H9 (cell line): ENCODE measurements at regions not wholly inside any gene's neighbourhood (a gene's known extent, or its start where the extent isn't known, plus 50 kb on each side); places are given as distances from the start of the nearest gene placed in this dataset.

Experiments used
- DNase-seq: peaks from one replicate; pipeline ENCODE4 v3.0.0-alpha.2; 2017
- H2AFZ ChIP-seq: one replicate; pipeline ENCODE4 v1.6.1; 2013; ENCODE audit warnings: mild to moderate bottlenecking, low read length, control low read depth, moderate library complexity
- H2AK5ac ChIP-seq: 2 replicates; pipeline ENCODE4 v1.6.1; 2013; ENCODE audit warnings: low read length, control low read depth, mixed read lengths; ENCODE audit not compliant: insufficient read length
- H2BK120ac ChIP-seq: one replicate; pipeline ENCODE4 v1.6.1; 2013; ENCODE audit warnings: low read depth, mild to moderate bottlenecking, low read length, control low read depth, inconsistent platforms; ENCODE audit not compliant: poor library complexity, severe bottlenecking
- H2BK12ac ChIP-seq: 2 replicates; pipeline ENCODE4 v1.6.1; 2013; ENCODE audit warnings: low read length, control low read depth, mixed read lengths, low read depth; ENCODE audit not compliant: insufficient read length
- H2BK15ac ChIP-seq: 2 replicates; pipeline ENCODE4 v1.6.1; 2013; ENCODE audit warnings: low read depth, low read length, control low read depth
- H2BK20ac ChIP-seq: one replicate; pipeline ENCODE4 v1.6.1; 2013; ENCODE audit warnings: low read depth, mild to moderate bottlenecking, low read length, control low read depth, inconsistent platforms; ENCODE audit not compliant: poor library complexity, severe bottlenecking
- H2BK5ac ChIP-seq: 2 replicates; pipeline ENCODE4 v1.6.1; 2013; ENCODE audit warnings: low read length, control low read depth, mixed read lengths; ENCODE audit not compliant: insufficient read length
- H3K14ac ChIP-seq: 2 replicates; pipeline ENCODE4 v1.6.1; 2013; ENCODE audit warnings: low read length, control low read depth; ENCODE audit not compliant: insufficient read depth
- H3K18ac ChIP-seq: 2 replicates; pipeline ENCODE4 v1.6.1; 2013; ENCODE audit warnings: low read depth, mild to moderate bottlenecking, mixed read lengths, low read length, control low read depth; ENCODE audit not compliant: insufficient read length
- H3K23ac ChIP-seq: 2 replicates; pipeline ENCODE4 v1.6.1; 2013; ENCODE audit warnings: low read length, control low read depth, mixed read lengths, low read depth; ENCODE audit not compliant: insufficient read length
- H3K23me2 ChIP-seq: 2 replicates; pipeline ENCODE4 v1.6.1; 2013; ENCODE audit warnings: low read depth, mild to moderate bottlenecking, mixed read lengths, low read length, control low read depth; ENCODE audit not compliant: insufficient read length, poor library complexity, severe bottlenecking
- H3K27ac ChIP-seq: 2 replicates; pipeline ENCODE4 v1.5.1; 2013; ENCODE audit warnings: low read length, control low read depth, mixed read lengths, low read depth; ENCODE audit not compliant: insufficient read length
- H3K27me3 ChIP-seq: 2 replicates; pipeline ENCODE4 v1.6.1; 2013; ENCODE audit warnings: low read length, control low read depth, inconsistent platforms; ENCODE audit not compliant: insufficient read depth
- H3K4ac ChIP-seq: 2 replicates; pipeline ENCODE4 v1.6.1; 2013; ENCODE audit warnings: low read depth, mild to moderate bottlenecking, control low read depth, inconsistent platforms, low read length, moderate library complexity
- H3K4me1 ChIP-seq: 2 replicates; pipeline ENCODE4 v1.6.1; 2013; ENCODE audit warnings: low read length, control low read depth, inconsistent platforms; ENCODE audit not compliant: insufficient read depth
- H3K4me2 ChIP-seq: 2 replicates; pipeline ENCODE4 v1.6.1; 2013; ENCODE audit warnings: low read length, control low read depth, mixed read lengths; ENCODE audit not compliant: insufficient read length, insufficient read depth
- H3K56ac ChIP-seq: 2 replicates; pipeline ENCODE4 v1.6.1; 2013; ENCODE audit warnings: low read depth, mild to moderate bottlenecking, mixed read lengths, low read length, control low read depth; ENCODE audit not compliant: insufficient read length
- H3K79me1 ChIP-seq: 2 replicates; pipeline ENCODE4 v1.6.1; 2013; ENCODE audit warnings: low read depth, mild to moderate bottlenecking, moderate library complexity, low read length, control low read depth, inconsistent platforms; ENCODE audit not compliant: insufficient read depth, poor library complexity, severe bottlenecking
- H3K79me2 ChIP-seq: 2 replicates; pipeline ENCODE4 v1.6.1; 2013; ENCODE audit warnings: low read length, control low read depth, inconsistent platforms; ENCODE audit not compliant: insufficient read depth
- H3K9ac ChIP-seq: 2 replicates; pipeline ENCODE4 v1.6.1; 2013; ENCODE audit warnings: low read length, control low read depth, mixed read lengths; ENCODE audit not compliant: insufficient read length; ENCODE audit errors: extremely low read depth
- H3K9me3 ChIP-seq: one replicate; pipeline ENCODE4 v1.6.1; 2013; ENCODE audit warnings: low read depth, low read length, inconsistent platforms; ENCODE audit not compliant: control insufficient read depth
- H3T11ph ChIP-seq: one replicate; pipeline ENCODE4 v1.6.1; 2013; ENCODE audit warnings: mild to moderate bottlenecking, low read length, control low read depth, inconsistent platforms
- H4K20me1 ChIP-seq: one replicate; pipeline ENCODE4 v1.6.1; 2013; ENCODE audit not compliant: control insufficient read depth, insufficient read length, insufficient read depth
- H4K5ac ChIP-seq: 2 replicates; pipeline ENCODE4 v1.6.1; 2013; ENCODE audit warnings: low read depth, mild to moderate bottlenecking, mixed read lengths, low read length, control low read depth; ENCODE audit not compliant: insufficient read length
- H4K8ac ChIP-seq: replicated peaks from 2 replicates; pipeline ENCODE4 v1.6.1; 2013; ENCODE audit warnings: low read length, control low read depth, mixed read lengths, low read depth; ENCODE audit not compliant: insufficient read length
- H4K91ac ChIP-seq: 2 replicates; pipeline ENCODE4 v1.6.1; 2013; ENCODE audit warnings: low read depth, mild to moderate bottlenecking, moderate library complexity, mixed read lengths, low read length, control low read depth; ENCODE audit not compliant: insufficient read length
- H3K27ac Mint-ChIP-seq, 3 experiments: 2 replicates in 2 of 3; 3 replicates in 1 of 3; pipeline ENCODE4 v1.8.0; 2020 to 2021; ENCODE audit warnings: mixed read lengths in 3 of 3, mild to moderate bottlenecking in 1 of 3, moderate library complexity in 1 of 3
- H3K27me3 Mint-ChIP-seq: 2 replicates; pipeline ENCODE4 v1.8.0; 2021; ENCODE audit warnings: low read depth, mild to moderate bottlenecking, moderate library complexity, mixed read lengths
- H3K36me3 Mint-ChIP-seq, 3 experiments: 2 replicates in 2 of 3; 3 replicates in 1 of 3; pipeline ENCODE4 v1.8.0; 2020 to 2021; ENCODE audit warnings: low read depth in 3 of 3, mixed read lengths in 3 of 3; ENCODE audit not compliant: insufficient read depth in 1 of 3
- H3K4me1 Mint-ChIP-seq, 2 experiments: 2 replicates each; pipeline ENCODE4 v1.8.0; 2020; ENCODE audit warnings: mixed read lengths in 2 of 2
- H3K4me3 Mint-ChIP-seq, 2 experiments: 2 replicates in 1 of 2; 3 replicates in 1 of 2; pipeline ENCODE4 v1.8.0; 2020 to 2021; ENCODE audit warnings: mild to moderate bottlenecking in 2 of 2, mixed read lengths in 2 of 2, moderate library complexity in 1 of 2
- H3K9me3 Mint-ChIP-seq, 2 experiments: 2 replicates in 1 of 2; 3 replicates in 1 of 2; pipeline ENCODE4 v1.8.0; 2020; ENCODE audit warnings: mild to moderate bottlenecking in 2 of 2, mixed read lengths in 2 of 2, moderate library complexity in 1 of 2
- WGBS: extraction: QIAGEN DNeasy Blood & Tissue Kit; methylation state at CpG from one replicate; pipeline ENCODE4 v1.1.7; 2013; ENCODE audit warnings: missing lambda C conversion rate, low lambda C conversion rate, mixed read lengths; ENCODE audit not compliant: insufficient read length; ENCODE audit errors: extremely low coverage; 5-methylcytosine and 5-hydroxymethylcytosine counted together
- TF ChIP-seq, protein P1 (sequence below): fragments of 200-600 bp; sonication (generic); conservative IDR thresholded peaks from 3 replicates; pipeline ENCODE4 v1.8.0; 2021; ENCODE audit warnings: antibody characterized with exemption, mild to moderate bottlenecking

GRCh38 chr12:13707829-13708228, 273.6 kb downstream of the GRIN2B start:
- H3K27me3 ChIP-seq, result no peaks in the 10 kb centered on the region
- H4K8ac ChIP-seq, result no peak overlapping the region
- H3K36me3 Mint-ChIP-seq, result 0 out of 7 replicates have a peak, but pooled peaks cover 0 to 1% (median 0%) of the 10 kb centered on the region in 3 experiments
- H3K18ac ChIP-seq, result no peak overlapping the region
- no peak overlapping the region for H3K56ac ChIP-seq
- no peak overlapping the region for H2AK5ac ChIP-seq
- no peaks in the 10 kb centered on the region for H3K9me3 Mint-ChIP-seq
- no peak overlapping the region for H2AFZ ChIP-seq
- no peak overlapping the region for H4K91ac ChIP-seq
- H3K4me3 Mint-ChIP-seq, result no peak overlapping the region
- H4K5ac ChIP-seq, result no peak overlapping the region
- TF ChIP-seq, protein P1, sequence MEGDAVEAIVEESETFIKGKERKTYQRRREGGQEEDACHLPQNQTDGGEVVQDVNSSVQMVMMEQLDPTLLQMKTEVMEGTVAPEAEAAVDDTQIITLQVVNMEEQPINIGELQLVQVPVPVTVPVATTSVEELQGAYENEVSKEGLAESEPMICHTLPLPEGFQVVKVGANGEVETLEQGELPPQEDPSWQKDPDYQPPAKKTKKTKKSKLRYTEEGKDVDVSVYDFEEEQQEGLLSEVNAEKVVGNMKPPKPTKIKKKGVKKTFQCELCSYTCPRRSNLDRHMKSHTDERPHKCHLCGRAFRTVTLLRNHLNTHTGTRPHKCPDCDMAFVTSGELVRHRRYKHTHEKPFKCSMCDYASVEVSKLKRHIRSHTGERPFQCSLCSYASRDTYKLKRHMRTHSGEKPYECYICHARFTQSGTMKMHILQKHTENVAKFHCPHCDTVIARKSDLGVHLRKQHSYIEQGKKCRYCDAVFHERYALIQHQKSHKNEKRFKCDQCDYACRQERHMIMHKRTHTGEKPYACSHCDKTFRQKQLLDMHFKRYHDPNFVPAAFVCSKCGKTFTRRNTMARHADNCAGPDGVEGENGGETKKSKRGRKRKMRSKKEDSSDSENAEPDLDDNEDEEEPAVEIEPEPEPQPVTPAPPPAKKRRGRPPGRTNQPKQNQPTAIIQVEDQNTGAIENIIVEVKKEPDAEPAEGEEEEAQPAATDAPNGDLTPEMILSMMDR, result no peak
- peaks cover 0 to under 1% of the 10 kb centered on the region in 2 experiments; a peak in 2 of 4 replicates for H3K4me1 Mint-ChIP-seq
- H3K79me1 ChIP-seq, result no peaks in the 10 kb centered on the region
- no peak overlapping the region for H2BK5ac ChIP-seq
- no peaks in the 10 kb centered on the region for H3K9me3 ChIP-seq
- H2BK120ac ChIP-seq, result no peak overlapping the region
- H3K4me2 ChIP-seq, result no peak overlapping the region
- H3K4me1 ChIP-seq, result no peaks in the 10 kb centered on the region
- no CpG with 5 or more reads among the region's 1 CpG for WGBS
- no peak overlapping the region for H3K14ac ChIP-seq
- H2BK12ac ChIP-seq, result no peak overlapping the region
- no peak overlapping the region for H3K23ac ChIP-seq
- no peak overlapping the region for H3K4ac ChIP-seq
- no peak overlapping the region for H3T11ph ChIP-seq
- no peak overlapping the region for H2BK20ac ChIP-seq
- no peaks in the 10 kb centered on the region for H3K23me2 ChIP-seq
- DNase-seq, result no peak
- no peak overlapping the region for H3K27ac ChIP-seq
- no peak overlapping the region for H2BK15ac ChIP-seq
- H3K27ac Mint-ChIP-seq, result no peak overlapping the region
- H3K79me2 ChIP-seq, result no peaks in the 10 kb centered on the region
- H3K27me3 Mint-ChIP-seq, result peaks cover 4% of the 10 kb centered on the region; the same call in 1 of the 2 replicates
- H4K20me1 ChIP-seq, result no peaks in the 10 kb centered on the region
- H3K9ac ChIP-seq, result no peak overlapping the region
